T-helper 1 cell treated with Interleukin-12 subunit alpha and Interleukin-12 subunit beta and Interleukin-4 antibody, amounts not matched to agents 30 ng/mL and 1 ng/mL, for 36 hours (primary cell): ENCODE measurements at regions not wholly inside any gene's neighbourhood (a gene's known extent, or its start where the extent isn't known, plus 50 kb on each side); places are given as distances from the start of the nearest gene placed in this dataset.

Source experiments
- intact Hi-C: fragments of 100-400 bp; cut with micrococcal nuclease; formaldehyde crosslinking; loops from one replicate; pipeline ENCODE4 v1.15.1; 2024

DNA sequence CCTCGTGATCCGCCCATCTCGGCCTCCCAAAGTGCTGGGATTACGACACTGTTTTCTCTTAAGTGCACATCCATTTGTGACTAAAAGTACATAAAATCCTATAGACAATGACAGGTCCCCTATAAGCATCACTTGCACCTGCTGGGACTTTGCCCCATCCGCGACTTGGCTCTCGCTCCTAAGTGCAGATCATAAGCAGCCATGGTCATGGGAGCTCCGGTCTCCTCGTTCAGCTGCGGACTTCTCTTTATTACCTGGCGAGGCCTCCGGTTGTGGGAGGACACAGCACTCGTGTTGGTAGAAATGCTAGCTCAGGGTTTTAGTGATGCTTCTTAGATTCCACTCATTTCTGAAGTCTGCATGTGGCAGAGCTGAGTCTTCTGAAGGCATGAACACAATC is 92.7 kb upstream of the ST6GAL2 start:
- intact Hi-C loops, result no loop called here

DNA sequence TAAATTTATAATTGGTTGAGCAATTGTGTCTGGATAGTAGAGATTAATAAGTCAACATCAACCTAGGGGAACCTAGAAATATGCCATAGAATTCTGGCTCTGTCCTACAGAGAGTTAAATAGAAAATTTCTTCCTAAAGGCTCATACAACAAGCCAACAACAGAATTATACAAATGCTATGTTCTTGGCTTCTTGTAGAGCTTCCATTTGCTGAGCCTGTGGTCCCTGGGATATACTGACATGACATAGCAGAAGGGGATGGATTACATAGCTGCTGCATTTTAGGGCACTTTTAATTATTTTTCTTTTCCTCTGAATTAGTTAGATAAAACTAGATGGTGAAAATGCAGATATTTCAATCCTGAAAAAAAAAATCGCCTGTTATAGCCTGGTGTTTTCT is 95.5 kb upstream of the ST6GAL2 start:
- intact Hi-C loops, result no loop called here

DNA sequence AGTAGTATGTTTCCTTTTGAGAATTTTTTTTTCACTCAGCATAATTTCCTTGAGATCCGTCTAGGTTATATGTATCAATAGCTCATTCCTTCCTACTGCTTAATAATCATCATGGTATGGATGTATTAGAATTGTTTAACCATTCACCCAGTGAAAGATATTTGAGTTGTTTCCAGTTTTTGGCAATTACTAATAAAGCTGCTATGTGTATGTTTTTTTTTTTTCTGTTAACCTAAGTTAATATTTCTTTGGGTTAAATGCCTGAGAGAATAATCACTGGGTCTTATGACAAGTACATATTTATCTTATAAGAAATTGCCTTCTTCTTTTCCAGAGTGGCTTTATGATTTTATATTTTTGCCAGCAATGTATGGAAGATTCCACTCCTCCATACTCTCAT is 96.4 kb upstream of the ST6GAL2 start:
- intact Hi-C loops, result no loop called here

DNA sequence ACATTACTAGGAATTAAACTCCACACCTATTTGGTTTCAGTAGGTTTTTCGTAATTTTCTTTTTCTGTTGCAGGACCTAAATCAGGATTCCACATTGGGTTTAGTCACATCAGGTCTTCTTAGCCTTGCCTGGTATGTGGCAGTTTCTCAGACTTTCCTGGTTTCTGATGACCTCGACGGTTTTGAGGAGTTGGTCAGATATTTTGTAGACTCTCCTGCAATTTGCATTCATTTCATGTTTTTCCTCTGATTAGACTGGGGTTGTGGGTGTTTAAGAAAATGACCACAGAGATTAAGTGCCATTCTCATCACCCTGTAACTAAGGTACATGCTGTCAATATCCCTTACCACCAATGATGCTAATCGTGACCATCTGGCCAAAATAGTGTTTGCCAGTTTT is 97.3 kb upstream of the ST6GAL2 start:
- intact Hi-C loops, result no loop called here

DNA sequence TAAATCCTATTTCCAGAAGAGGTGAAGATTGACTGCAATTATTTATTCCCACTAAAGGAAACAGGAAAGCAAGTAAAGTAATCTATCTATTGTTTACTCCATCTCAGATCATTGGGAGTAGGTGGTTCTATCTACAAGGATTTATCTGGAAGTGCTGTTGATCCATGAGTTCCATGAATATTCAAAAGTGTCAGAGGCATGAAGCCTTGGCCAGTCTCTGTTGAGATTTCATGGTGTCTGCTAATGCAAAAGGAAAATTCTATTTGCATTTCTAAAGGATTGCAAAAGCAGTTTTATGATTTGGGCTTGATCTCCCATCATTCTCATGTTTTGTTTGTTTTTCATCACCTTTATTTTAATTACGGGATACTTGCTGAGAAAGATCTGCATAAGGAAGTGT is 102.4 kb upstream of the ST6GAL2 start:
- intact Hi-C loops, result no loop called here

DNA sequence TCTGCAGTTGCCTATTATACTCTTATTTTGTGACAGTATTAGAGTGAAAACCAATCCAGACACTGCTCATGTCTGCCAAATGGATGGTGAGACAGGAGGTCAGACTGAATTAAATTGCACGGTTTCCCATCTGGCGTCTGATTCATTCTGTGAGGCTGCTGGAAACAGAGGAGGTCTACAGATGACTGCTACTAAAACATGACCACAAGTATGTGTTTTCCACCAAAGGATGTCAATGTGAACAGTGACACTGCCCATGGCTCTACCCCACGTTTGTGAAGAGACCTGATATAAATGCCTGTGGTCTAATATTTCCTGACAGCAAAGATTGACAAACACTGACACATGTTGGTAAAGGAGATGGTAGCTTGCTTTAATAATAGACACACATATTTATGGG is 104.3 kb upstream of the ST6GAL2 start:
- intact Hi-C loops, result no loop called here

DNA sequence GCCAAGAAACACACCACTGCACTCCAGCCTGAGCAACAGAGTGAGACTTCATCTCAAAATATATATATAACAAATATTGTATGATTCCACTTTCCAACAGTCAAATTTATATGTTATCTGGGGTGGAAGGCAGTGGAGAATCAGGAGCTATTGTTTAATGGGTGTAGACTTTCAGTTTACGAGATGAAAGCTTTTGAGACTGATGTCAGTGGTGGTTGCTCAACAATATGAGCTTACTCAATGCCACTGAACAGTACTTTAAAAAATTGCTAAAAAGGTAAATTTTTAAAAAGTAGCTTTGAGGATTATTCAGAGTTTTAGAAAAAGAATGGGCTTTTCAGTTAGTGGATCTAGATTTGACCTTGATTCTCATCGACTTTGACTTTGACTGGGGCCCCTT is 105.9 kb upstream of the ST6GAL2 start:
- intact Hi-C loops, result no loop called here

DNA sequence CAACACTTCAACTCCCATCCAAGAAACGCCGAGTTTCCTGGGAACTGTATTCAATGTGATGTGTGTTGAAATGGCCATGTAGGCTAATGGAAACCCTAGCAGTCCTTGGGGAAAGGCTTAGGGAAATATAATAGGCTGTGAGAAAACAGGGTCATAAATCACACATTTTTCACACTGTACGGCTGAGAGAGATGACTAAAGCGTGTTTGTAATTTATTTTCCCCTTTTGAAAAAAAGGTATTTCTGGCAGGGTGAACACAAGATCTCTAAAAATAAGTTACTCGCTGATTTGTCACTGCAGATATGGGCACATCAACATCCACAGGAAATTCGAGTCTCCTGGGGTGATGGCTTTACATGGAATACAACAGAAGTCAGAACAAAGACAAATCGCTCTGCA is 109.6 kb upstream of the ST6GAL2 start:
- intact Hi-C loops, result no loop called here

DNA sequence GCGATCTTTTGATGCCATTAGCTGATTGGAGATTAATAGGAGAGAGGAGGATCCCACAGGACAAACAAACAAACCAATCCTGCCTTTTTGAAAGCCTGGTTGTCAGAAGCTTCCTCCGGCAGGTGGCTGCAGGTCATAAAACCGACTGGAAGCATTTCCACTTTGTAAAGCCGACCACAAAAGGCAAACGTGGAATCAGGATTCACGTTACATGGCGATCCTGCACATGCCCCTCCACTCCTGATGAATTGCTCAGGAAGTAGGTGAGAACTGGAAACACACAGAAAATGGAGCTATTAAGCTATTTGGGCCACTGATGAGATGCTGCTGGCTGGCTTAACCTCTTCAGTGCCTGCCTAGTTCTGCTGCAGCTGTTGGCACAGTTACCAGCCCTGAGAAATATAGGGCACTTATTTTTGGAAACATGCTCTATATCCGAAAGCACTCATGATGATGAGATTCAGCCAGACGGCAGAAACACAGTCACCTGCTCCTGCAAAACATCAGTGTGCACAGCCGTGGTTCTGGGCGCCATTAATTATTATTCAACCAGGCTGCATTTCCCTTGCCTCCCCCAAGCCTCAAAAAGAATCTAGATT is 110.3 kb upstream of the ST6GAL2 start:
- intact Hi-C loops, result no loop called here

DNA sequence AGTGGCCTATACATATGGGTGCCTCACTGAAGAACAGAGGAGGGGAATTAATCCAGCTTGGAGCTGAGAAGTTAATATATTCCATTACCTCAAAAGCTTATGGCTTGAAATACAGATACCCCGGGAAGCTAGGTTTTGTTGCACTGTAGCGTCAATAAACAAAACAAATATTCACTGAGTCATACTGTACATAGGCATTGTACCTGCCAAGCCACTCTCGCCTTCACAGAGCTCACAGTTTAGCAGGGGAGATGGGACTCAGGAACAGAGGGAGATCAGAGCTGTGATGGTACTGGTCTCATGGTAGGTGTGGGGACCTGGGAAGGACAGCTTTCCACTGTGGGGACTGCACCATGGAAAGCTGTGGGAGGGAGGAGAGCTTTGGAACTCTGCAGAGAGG is 111.2 kb upstream of the ST6GAL2 start:
- intact Hi-C loops, result no loop called here

DNA sequence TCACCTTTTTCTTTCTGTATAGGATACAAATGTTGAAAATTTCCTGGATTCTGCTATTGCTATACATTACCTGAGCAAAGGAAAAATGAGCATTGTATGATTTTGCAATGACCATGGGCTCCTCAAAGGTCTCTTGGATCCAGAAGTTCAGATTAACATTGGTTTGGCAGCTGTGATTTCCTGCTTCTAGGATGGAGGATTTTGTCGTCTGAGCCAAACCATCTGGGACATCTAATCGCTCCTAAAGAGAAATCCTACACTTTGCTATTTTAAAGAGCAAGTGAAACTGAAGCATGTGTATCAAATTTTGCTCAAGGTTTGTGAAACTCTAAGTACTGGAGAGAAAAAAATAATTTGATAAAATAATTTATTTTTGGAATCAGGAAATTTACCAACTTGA is 115.1 kb upstream of the ST6GAL2 start:
- intact Hi-C loops, result no loop called here

DNA sequence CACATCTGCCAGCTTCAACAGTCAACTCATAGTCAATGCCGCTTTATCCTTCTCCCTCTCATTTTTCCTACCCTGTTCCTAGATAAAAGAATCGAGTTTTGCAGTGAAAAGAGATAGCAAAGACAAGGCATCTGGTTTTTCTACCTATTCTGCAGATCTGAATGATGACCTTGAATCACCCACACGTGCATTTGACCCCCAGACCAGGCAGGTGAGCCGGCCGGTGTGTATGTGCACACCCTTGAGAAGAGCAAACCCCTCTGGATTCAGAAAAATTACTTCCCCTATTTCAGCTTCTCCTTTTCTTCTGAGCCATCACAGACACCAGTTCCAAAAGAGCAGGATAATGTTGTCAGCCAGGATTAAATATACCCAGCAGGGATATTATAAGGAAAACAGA is 115.6 kb upstream of the ST6GAL2 start:
- intact Hi-C loops, result no loop called here

DNA sequence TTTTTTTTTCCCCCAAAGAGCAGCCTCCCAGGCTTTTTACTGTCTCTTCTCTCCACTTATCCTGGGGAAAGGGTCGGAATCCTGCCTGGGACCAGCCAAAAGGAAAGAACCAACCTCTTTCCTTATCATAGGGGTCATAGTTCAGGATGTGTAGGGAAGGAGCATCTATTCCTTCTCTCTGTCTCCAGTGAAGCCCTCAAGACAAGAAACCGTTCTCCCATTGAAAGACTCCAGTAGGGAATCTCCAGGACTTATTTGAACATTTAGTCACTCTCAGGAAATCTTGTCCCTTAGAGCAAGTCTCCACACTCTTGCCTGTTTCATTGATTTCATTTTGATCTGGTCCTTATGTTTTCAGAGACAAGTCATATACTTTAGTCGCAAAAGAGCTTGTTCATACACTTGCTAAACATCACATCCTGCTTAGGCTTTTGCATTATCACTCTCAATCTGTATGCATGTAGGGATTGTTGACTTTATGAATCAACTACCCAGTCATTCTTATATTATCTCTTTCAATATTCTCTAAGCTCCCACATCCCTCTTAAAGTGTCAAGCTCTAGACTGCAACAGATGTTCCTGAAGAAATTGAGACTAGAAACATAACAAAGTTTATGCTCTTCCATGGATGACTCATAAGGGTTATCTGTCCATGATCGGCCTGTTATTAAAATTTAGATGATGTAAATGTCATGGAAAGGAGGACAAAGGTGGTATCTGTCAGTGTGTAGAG is 116.2 kb upstream of the ST6GAL2 start:
- intact Hi-C loops, result no loop called here

DNA sequence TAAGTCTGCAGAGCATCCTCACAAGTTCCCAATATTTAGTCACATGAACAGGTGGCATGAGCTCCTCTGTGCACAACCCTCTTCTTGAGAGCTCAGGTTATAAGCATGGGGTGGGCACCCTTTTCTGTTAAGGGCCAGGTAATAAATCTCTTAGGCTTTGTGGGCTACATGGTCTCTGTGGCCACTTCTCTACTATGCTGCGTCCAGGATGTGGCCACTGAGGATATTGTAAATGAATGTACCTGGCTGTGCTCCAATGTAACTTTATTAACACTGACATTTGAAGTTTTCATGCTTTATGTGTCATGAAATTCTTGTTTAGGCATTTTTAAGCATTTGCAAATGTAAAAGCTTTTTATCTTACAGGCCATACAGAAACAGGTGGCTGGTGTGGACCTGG is 116.8 kb upstream of the ST6GAL2 start:
- intact Hi-C loops, result no loop called here

DNA sequence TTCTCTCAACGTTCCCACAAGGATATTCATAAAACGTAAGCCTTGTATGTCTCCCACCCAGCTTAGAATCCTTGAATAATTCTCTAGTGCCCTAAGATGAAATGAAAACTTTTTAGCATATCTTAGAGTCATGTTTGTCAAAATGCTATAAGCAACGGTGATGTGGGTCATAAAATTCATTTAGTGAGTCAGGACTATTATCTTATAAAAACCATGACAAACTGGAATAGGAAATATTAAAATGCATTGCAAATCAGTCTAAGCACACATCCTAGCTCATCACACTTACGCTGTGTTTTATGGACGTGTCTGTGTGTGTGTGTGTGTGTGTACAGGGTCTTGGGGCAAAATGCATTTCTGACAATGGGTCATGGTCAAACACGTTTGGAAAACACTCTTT is 119.9 kb upstream of the ST6GAL2 start:
- intact Hi-C loops, result no loop called here

DNA sequence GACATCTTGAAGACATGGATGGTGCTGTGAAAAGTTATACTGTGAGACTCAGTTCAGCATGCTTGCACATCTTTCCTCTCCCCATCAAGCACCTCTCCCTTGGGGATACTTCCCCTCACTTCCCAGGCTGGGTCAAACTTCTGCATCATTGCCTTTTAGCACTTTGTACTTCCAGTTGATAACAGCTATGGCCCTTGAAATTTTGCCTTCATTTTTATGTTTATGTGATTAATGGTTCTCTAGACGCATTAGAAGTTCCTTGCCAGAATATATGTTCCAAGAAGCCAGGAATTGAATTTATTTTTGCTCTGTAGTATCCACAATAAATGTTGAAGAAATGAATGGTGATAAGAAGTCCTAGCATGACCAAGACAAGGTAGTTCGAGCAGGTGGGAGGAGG is 120.9 kb upstream of the ST6GAL2 start:
- intact Hi-C loops, result no loop called here

DNA sequence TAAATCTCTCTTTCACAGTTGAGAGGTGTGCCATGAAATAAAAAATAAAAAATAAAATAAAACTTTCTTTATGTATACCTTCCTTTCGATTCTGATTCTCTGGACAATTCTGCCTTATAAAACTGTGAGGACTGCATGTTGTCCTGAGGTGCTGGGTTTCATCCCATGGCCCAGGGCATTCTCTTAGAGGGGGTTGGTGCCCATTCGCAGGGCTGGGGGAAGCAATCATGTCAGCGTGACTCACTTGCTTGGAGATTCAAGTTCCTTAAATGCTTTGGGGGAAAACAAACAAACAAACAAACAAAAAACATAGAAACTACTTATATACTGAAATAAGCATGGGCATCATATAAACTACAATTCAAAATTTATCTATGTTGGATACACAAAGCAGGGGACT is 122.0 kb upstream of the ST6GAL2 start:
- intact Hi-C loops, result no loop called here

DNA sequence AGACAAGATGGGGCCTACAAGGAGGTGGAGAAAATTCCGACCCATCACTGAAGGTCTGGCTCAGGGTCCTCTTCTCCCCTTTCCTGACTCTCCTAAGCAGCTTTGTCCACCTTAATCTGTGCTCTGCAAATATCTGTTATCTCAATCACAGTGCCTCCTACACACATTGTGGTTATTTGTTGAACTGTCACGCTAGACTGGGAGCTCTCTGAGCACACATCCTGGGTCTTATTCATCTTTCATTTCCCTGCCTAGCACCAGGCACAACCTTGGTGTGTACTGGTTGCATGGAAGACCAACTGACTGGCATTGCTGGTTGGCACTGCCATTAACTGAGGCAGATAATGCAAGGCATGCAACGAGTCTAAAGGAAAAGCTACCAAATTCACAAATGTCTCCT is 122.9 kb upstream of the ST6GAL2 start:
- intact Hi-C loops, result no loop called here

DNA sequence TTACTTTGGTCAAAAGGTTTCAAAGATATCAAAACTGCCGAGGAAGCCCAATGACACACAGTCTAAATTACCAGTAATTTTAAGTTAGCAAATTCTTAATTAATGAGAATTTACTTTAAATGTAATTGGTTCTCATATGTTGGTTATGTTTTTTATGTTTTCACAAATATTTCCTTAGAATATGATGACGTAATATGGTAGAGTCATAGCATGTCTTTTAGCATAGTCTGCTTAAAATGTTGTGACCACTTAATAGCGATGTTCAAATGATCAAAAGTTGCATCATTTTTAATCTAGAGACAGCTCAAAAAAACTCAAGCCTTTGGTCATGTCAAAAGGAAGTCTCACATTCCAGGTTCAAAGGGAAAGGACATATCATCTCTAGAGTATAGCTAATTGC is 123.3 kb upstream of the ST6GAL2 start:
- intact Hi-C loops, result no loop called here

DNA sequence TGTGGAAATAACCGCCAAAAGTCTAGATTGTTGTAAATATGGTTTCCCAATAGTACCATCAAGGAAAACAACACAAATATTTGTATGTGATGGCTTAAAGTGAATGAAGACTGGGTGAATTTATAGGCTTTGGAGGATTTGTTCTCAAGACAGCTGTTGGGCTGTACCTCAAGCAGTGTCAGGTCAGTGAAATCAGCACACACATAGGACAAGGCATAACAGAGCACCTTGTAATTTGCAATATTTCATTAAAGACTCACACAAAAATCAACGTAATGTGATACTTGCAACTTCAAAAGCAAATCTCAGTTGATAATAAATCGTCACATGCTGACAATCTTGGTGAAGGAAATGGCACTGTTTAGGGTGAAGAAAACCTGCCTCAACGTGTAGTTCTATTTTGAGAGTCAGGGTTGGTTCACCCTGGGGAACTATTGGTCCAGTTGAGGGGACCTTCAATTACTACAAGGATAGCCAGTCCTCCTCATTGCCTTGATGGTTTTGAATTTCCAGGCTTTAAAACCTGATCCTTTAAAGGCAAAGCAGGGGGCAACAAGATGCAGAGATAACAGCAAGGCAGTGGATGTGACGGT is 126.8 kb upstream of the ST6GAL2 start:
- intact Hi-C loops, result no loop called here

DNA sequence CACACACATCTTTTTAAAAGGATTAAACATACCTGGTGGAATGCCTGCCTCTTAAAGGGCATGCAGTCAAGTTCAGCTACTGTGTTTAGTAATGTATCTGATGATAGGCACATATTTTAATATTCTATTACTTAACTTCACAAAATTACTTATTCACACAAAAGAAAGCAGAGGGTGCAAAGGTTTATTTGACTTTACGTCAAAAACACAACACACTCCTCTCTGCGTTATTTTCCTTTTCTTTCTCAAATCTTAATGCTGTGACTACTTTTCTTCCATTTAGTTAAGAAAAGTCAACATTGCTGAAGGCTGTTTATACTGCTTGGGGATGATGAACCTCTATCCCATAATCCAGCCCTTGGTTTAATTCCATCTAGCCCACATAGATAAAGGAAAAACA is 127.9 kb upstream of the ST6GAL2 start:
- intact Hi-C loops, result no loop called here

DNA sequence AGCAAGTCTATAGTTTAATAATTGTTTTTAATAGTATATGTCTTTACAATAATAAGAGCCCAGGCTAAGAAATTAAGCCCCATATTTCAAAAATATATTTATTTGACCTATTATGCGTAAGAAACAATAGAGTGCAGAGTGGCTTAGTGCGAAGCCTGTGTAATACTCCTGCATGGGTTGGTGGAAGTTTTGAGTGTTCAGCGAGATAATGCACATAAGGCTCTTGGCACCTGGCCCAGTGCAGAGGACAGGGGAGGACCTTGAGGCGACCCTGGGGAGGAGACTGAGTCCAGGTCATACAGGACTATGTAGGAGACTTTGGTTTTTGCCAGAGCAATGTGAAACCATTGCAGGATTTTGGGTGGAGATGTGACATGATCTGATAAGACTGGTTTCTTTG is 132.4 kb upstream of the ST6GAL2 start:
- intact Hi-C loops, result no loop called here

DNA sequence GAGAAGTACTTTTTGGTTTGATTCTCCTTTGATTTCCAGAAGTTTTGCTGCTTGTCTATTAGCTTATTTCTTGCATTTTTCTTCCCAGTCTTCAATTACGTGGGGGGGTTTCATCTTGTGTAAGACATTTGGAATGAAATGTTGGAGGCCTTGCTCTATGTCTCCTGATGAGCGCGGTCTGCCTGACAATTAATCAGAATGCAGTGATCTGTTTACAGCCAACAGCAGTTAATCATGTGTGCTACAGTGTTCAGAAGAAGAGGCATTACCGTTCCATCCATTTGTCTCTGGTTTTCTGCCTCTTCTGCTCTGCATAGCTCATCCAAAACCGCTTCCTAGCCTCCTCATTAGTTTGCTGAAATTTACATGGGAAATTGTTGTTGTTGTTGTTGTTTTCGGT is 134.4 kb upstream of the ST6GAL2 start:
- intact Hi-C loops, result no loop called here
